Peyer's patch (tissue), 4 donors: ENCODE measurements at regions not wholly inside any gene's neighbourhood (a gene's known extent, or its start where the extent isn't known, plus 50 kb on each side); places are given as distances from the start of the nearest gene placed in this dataset.

Source experiments
- POLR2A ChIP-seq, 2 donors: fragments of 450-650 bp; IDR thresholded peaks; one replicate each; pipeline ENCODE4 v1.5.1; 2017; ENCODE audit warnings: antibody characterized with exemption in 2 of 2, mild to moderate bottlenecking in 2 of 2, moderate library complexity in 2 of 2
- TF ChIP-seq, protein P1 (sequence below), 6 experiments: fragments of 450-650 bp in 4 of 6; fragments of 200-600 bp in 2 of 6; sonication (generic) in 1 of 6; IDR thresholded peaks; one replicate each; pipeline ENCODE4 v1.5.1; 2017 to 2019; ENCODE audit warnings: antibody characterized with exemption in 6 of 6, mild to moderate bottlenecking in 3 of 6, moderate library complexity in 1 of 6

GRCh38 chr1:188359315-188359714 lies 1530.6 kb downstream of the PLA2G4A start:
- no peak for TF ChIP-seq POLR2A (IDR thresholded peaks at IDR 0.05)
- TF ChIP-seq, protein P1, sequence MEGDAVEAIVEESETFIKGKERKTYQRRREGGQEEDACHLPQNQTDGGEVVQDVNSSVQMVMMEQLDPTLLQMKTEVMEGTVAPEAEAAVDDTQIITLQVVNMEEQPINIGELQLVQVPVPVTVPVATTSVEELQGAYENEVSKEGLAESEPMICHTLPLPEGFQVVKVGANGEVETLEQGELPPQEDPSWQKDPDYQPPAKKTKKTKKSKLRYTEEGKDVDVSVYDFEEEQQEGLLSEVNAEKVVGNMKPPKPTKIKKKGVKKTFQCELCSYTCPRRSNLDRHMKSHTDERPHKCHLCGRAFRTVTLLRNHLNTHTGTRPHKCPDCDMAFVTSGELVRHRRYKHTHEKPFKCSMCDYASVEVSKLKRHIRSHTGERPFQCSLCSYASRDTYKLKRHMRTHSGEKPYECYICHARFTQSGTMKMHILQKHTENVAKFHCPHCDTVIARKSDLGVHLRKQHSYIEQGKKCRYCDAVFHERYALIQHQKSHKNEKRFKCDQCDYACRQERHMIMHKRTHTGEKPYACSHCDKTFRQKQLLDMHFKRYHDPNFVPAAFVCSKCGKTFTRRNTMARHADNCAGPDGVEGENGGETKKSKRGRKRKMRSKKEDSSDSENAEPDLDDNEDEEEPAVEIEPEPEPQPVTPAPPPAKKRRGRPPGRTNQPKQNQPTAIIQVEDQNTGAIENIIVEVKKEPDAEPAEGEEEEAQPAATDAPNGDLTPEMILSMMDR (IDR thresholded peaks at IDR 0.05), result no peak
